IPS DF 19.7 (cell line): ENCODE measurements at regions not wholly inside any gene's neighbourhood (a gene's known extent, or its start where the extent isn't known, plus 50 kb on each side); places are given as distances from the start of the nearest gene placed in this dataset.

Source experiments
- DNase-seq: peaks from one replicate; pipeline ENCODE4 v3.0.0-alpha.2; 2013; ENCODE audit warnings: low read depth, low spot score

DNA sequence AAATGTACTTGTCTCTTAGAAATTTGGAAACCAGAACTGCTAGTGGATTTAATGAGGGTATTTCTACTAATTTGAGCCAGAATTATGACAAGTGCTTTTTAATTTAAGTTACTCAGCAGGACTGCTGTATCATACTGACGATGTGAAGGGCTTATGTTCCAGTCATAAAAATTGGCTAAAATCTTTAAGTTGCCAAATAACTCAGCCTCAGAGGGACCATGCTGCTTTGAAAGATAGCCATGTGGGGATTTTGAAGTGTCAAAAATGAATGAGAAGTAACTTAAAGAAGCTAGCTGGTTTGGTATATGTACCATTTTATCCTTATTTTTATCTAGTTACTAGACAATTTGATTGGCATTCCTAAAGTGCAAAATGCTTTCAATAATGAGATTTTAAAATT is 545.0 kb downstream of the DIPK2A start:
- no peak for DNase-seq

DNA sequence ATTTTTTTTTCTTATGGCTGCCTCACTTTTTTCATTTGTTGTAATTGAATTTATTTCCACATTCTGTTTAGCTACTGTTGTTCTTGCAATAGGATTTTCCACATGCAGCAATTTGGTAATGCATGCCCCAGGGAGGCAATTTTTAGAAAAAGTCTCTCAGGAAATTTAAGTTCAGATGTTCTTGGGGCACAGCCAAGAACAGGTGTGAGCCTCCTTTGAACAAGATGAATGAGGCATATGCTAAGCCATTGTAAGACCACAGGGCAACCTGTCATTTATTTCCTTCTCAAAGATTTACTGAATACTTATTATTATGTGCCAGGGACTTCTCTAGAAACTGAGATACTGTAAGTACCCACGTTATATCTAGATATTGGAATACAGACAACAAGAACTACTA is 549.5 kb downstream of the DIPK2A start:
- no peak for DNase-seq

DNA sequence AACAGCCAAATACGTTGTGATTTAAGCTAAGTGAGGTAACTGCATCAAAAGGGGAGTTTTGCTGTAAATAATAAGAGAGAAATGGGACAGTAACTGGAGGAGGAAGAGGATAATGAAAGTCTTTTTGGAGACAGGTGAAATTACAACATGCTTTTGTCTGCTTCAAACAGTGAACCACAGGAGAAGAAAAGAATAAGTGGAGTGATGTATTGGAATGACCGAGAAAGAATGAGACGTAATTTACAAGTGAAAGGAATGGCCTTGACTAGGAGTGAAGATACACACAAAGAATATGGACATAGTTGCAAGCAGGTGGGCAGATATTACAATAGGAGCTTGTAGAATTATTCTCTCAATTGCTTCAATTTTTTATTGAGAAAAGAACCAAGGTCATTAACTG is 550.8 kb downstream of the DIPK2A start:
- no peak for DNase-seq

DNA sequence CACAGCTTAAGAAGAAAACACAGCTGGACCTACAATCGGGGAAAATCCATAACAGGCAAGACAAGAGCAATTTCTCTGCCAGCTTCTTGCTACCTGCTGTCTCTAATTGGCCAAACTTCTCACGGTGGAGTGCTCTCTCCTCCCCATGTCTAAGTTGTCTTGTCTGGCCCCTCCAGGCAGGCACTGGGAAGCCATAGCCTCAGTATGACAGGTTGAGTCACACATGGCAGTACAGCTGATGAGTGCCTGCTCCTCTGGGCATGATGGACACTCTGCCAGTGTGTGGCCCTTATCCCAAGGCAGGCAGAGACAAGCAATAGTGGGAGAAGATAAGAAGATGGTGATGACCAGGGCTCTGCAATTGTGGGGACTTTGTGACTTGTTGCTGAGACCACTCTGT is 551.8 kb downstream of the DIPK2A start:
- DNase-seq: no peak

DNA sequence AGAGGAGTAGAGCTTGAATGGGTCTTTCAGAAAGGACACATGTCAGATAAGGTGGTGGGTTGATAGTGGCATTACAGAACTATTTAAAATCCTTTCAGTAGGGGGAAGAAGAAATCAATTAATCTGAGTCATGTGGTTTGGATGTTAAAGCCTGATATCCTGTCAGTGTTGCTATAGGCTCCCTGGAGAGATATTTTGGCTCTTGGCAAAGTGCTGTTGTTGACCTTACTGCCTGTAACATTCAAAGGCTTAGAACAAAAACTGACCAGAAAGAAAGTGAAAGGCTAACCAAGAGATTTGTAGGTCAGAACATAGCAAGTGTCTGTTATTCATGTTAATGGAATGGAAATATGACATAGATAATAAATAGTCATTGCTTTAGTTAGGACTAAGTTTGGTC is 552.9 kb downstream of the DIPK2A start:
- DNase-seq: no peak

DNA sequence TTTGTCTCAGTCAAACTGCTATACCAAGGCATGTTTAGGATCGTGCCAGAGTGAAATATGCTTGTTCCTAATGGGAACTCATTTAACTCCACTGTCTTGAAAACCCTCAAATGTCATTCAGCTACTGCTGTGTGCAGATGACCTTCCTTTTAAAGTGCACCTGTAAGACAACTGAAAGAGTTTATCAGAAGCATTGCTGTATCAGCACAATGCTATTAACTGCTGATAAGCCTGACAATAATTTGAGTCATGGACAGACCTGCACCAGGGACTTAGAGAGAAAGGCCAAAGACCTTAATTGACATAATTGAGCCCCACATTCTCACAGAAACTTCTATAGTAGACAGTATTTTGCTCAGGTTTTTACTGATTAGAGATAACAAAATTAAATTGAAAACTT is 557.9 kb downstream of the DIPK2A start:
- no peak for DNase-seq

DNA sequence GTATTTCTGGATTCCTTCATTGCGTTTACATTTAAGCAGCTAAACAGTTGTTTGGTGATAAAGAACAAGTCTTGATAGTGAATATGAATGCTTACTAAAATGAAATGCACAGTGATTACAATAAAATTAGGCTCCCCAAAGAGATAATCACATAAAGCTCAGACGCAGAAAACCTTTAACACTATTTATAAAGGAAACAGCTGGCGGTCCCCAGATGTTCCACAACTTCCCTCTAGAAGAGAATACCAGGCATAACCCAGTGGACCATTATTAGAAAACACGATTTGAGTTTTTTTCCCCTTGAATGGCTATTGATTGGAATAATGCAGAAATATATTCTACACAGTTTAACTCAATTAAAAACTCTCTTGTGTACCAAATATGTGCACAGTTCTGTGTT is 573.2 kb downstream of the DIPK2A start:
- no peak for DNase-seq

DNA sequence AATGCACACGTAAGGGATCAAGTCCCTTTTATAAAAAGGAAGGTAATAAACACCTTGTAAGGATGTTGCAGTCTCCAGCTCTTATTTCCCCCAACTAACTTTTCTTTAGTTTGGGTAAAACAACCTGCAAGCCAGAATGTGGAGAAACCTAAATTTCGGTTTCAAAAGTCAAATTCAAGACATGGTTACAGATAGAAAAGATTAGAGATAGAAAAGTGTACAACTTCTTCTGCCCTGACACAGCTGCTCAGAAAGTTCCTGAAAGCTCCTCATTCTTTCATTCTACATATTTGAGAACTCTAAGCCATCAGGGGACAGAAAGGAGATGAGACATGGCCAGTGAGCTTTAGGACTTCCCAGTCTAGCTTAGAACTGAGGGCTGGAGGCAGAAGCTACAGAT is 574.9 kb downstream of the DIPK2A start:
- DNase-seq: no peak

DNA sequence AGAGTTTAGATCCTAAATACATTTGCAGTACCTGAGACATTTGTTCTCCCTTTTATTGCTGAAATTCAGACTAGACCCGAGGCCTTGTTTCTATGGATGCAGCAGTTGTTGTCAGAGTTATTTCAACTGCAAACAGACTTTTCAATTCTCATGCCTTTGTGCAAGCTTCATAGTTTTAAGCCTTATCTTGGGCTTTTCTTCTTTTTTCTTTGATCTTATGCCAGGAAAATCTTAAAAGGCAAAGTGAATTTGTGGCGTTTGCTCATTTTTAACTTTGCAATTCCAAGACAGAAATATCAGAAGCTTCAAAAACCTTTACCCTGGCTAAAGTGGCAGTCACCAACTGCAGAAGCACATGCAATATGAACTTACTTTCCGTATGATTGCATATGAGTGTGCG is 576.7 kb downstream of the DIPK2A start:
- no peak for DNase-seq

DNA sequence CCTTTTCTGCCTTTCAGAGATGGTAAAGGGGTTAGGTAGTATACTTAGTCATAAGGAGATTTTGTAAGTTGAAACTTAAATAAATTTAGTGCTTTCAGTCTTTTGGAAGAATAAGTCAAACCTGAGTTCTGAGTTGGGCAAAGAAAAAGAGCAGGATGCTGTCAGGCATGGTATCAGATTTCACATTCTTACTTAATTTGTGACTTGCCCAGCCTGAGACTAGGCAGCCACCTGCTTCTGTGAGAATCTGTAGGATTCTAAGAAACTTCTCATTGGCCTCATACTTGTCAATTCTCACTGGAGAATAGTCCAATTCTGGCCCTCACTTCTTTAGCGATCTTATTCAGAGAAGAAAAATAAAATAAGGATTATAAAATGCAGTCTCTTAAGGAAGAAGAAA is 577.5 kb downstream of the DIPK2A start:
- peak; percentile 25 for DNase-seq

DNA sequence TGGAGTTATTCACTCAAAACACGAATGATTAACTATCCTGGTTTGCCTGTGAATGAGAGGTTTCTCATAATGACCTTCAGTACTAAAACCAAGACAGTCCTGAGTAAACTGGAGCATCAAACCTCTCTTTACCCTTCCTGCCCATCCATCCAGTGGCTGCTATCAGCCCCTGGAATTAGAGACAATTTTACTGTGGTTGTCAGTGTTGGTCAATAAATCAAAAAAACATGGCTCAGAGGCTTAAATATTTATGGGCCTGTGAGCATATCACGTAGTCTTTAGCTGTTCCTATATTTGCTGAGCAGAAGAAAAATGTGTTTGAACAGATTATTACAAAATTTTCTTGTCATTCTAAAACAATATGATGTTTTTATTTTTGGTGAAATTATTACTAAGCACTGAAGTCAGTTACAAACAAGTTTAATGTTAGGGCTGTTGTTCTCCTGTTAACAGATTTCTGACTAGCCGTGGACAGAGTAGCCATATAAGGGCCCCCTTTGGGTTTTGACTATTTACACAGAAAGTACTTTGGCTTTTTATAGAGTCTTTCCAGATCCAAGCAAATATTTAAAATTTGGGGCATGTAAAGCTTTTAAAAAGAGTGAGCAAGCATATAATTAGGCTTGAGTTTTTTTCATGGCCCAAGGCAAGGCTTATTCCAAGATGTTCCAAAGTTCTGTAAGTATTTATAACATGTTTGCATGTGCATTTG is 580.9 kb downstream of the DIPK2A start:
- no peak for DNase-seq

DNA sequence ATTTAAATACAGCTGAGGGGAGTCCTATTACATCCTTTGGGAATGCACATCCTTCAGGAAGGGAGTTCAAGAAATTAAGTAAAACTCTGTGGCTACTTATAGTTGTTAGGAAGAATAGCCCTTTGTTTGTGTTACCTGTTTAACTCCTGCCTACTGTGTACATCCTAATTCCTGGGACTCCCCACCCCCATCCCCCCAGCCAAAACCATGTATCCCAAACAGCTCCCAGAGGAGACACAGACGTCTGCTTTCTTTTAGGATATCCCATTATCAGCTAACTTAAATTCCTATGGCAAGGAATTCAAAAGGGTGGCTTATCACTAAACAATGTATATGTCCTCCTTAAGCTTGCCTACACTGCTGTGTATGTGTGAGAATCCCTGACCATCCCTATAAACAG is 581.7 kb downstream of the DIPK2A start:
- no peak for DNase-seq

DNA sequence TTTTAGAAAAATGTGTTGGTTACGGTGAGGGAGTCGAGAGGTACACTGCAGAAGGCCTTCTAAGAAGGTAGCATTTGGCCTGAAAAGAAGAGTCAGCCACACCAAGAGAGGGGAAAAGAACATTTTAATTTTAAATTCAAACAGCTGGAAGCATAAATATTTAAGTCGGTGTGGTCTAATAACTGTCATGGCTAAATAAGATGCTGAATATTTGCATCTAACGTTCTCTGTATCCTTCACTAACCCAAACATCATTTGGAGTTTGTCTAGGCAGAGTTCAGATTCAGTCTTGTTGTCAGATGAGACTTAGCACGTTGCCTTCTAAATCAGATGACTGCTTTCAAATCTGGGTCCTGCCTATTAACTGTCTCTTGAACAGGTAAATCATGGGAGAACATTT is 583.3 kb downstream of the DIPK2A start:
- no peak for DNase-seq

DNA sequence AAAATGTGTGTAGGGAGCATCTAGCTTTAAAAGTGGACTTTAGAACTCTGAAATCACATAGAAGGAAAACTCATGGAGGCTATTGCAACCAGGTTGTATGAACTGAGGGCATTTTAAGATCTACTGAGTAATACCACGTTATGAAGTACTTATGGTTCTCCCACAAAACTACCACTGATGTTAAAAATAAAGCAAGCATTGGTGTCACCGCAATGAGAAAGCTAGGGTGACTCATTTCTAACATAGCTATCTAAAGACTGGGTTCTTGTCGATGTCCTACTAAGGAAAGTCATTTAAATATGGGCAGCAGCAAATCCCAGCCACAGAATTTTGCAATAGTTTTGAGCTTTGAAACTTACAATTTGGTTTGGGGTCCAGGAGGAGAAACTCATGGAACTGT is 584.8 kb downstream of the DIPK2A start:
- DNase-seq: no peak

DNA sequence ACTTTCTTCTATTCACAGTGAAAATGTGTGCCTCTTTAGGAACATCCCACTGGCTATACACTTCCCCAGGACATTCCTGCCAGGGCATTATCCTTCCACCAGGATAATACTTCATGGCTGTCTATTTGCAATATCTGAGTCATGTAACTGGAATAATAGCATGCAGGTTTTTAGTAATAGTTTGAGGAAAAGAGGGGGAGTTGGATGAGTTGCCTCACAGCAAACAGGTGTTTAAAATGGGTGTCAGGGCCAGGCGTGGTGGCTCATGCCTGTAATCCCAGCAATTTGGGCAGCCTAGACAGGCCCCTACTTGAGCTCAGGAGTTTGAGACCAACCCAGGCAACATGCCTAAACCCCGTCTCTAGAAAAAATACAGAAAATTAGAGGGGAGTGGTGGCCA is 585.9 kb downstream of the DIPK2A start:
- DNase-seq: no peak

DNA sequence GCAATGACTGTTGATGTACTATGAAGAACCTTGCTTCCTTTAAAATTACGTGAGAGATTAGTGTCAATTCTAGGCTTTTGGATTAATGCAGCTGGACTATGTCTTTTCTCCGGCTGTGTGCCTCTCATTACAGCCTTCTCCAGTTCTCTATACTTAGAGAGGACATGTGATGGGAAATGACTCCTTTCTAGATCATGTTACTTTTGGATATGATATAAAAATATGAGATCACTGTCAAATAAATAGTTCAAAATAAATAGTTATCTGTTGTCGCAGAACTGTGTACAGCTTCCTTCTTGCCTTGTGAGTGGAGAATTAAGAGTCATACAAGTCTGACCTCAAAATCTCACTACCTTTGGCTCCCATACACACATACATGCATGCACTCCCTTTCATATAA is 592.4 kb downstream of the DIPK2A start:
- no peak for DNase-seq

DNA sequence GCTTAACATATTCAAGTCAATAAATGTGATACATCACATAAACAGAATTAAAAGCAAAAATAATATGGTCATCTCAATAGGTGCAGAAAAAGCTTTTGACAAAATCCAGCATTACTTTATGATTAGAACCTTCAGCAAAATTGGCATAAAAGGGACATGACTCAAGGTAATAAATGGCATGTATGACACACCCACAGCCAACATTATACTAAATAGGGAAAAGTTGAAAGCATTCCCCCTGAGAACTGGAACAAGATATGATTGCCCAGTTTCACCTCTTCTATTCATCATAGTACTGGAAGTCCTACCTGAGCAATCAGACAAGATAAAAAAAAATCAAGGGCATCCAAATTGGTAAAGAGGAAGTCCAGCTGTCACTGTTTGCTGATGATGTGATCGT is 594.7 kb downstream of the DIPK2A start:
- DNase-seq: no peak

DNA sequence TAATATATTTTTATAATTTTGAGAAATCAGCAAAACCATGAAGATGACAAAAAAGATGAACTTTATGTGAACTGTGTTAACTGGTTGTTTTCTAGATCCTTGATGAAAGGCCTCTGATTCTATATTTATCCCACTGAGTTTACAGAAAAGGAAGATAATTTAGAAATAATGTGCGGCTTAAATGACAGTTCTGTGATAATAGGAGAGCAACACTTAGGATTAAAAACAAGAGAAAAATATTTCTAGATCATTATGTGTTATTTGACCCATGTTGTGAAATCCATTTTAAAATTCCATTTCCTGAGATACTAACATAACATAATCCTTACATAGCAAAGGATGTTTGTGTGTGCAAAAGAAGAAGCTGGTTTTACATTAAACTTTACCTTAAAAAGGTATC is 598.0 kb downstream of the DIPK2A start:
- no peak for DNase-seq

DNA sequence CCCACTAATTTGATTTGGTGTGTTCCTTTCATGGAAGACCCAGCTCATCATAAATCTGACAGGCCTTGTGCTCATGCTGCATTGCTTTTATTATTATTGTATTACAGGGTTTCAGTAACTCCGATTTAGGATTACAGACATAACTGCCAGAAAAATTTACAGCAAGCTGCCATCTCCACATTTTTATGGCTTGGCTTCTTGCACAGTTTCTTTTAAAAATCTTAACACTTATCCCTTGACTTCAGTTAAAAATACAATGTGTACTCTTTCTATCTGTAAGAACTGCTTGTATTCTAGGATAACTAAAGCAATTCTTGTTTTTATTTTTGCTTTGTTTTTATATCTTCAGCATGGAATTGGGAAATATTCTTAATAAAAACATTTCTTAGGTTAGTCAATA is 612.2 kb downstream of the DIPK2A start:
- DNase-seq: no peak

DNA sequence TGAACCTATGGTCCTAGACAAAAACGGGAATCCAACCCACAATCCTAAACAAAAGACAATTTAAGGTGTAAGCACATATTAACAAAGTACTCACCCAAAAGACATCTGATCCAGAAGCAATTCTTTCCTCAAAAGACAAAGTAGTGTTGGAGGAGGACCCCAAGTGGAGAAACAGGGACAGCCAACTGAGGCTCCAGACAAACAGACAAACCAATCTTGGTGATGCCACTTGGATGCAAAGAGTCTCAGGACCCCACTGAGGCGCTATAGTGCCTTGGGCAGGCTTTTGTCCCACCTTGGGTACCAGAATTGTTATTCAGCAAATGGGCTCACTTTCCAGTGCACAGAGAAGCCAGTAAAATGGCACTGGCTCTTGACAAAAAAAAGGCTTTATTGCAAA is 613.8 kb downstream of the DIPK2A start:
- DNase-seq: no peak

DNA sequence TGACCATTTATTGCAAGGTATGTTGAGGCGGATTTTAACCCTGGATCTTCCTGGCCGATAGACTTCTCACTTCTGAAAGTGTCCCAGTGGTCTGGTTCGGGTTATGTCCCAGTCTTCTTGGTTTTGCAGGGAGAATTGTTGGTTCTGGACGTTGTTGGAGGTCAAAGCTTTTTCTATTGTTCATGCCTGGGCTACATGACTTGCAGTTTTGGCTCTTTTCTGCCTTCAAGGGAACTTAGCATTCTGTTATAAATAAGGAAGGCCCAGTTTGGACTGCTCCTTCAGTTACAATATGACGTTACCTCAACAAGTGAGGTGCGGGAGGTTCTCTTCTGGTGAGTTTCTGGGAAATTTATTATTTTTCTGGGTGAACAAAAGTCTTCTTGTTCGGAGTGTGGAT is 614.3 kb downstream of the DIPK2A start:
- no peak for DNase-seq

DNA sequence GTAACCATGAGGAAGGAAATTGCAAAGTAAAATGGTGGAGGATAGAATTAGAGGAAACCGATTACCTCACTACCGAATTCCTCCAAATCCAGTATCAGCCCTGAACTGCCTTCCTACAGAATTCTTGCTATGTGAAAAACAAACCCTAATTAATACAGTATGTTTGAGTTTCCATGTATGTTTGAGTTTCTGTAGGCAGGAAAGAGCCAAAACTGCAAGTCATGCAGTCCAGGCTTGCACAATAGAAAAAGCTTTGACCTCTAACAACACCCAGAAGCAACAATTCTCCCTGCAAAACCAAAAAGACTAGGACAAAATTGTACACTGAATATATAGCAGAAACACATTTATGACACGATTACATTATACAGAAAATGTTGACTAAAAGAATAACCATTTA is 614.8 kb downstream of the DIPK2A start:
- no peak for DNase-seq

DNA sequence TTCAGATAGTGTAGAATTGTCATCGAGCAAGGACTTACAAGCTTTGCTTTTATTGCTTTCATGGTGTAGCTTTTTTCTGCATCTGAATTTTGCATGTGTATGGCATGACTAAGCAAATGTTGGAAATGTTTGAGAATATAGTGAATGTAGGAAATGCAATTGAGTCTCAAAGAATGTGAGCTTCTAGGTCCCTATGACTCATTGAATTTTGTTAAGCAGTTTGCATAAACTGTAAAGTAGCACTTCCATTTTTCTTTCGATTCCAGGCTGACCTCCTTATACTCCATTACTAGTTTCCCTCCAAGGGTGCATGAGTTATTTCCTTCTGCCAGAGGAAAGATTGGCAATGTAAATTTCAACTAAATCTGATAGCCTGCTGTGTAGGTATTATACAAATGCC is 619.2 kb downstream of the DIPK2A start:
- peak; percentile 20 for DNase-seq

DNA sequence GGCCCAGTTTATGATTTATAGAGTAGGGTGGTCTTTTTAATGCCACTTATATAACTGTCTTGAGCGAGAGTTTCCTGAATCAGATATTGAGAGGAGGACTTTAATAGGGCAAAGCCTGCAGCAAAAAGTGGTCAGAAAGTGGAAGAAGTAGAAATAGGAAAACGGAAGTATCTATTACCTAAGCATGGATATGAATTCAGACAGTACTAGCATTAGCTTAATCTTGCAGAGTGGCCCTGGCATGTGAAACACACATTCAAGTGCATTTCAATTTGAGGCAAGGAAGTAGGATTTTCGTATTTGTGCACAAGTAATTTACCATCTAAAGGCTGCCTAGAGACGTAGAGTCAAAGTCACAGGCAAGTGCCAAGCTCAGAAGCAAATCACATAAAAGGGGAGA is 622.3 kb downstream of the DIPK2A start:
- DNase-seq: no peak
